SK-N-SH treated with all-trans-retinoic acid at 6 μM for 48 hours (cell line): ENCODE measurements at regions not wholly inside any gene's neighbourhood (a gene's known extent, or its start where the extent isn't known, plus 50 kb on each side); places are given as distances from the start of the nearest gene placed in this dataset.

Source experiments
- CSDC2 ChIP-seq: fragments of 250-450 bp; sonication (Bioruptor Pico); IDR thresholded peaks from 2 replicates; pipeline ENCODE4 v1.5.0; 2020; ENCODE audit warnings: mild to moderate bottlenecking, moderate library complexity
- ISL1 ChIP-seq: fragments of 250-450 bp; sonication (Bioruptor Pico); IDR thresholded peaks from 2 replicates; pipeline ENCODE4 v2.1.2; 2022; ENCODE audit warnings: mild to moderate bottlenecking, moderate library complexity
- POU6F1 ChIP-seq: fragments of 250-450 bp; sonication (Bioruptor Pico); IDR thresholded peaks from 2 replicates; pipeline ENCODE4 v1.8.0; 2021; ENCODE audit warnings: low read depth, mild to moderate bottlenecking, moderate library complexity, borderline replicate concordance

DNA sequence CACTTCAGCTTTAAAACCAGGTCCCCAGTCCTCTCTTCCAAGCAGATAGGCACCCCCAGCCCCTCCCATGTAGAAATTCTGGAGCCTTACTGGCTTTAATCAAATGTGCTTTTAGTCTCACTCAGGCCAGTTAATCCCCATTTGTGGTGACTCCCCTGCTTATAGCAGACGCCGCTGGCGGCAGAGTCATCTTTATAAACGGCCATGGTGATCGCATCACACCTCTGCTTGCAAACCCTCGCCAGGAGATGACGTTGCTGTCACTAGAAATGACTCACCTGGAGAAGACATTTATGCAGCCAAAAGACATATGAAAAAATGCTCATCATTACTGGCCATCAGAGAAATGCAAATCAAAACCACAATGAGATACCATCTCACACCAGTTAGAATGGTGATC lies 369.3 kb downstream of the VRK1 start:
- TF ChIP-seq ISL1 (CRISPR knock-in tag) (no peak), POU6F1 (CRISPR knock-in tag) (no peak), CSDC2 (no peak)
